ENCODE measurements at regions not wholly inside any gene's neighbourhood (a gene's known extent, or its start where the extent isn't known, plus 50 kb on each side); places are given as distances from the start of the nearest gene placed in this dataset.
"Not testable (repeated sequence)": the region's sequence is repeated elsewhere in the genome, so short reads cannot be mapped to it uniquely, and the experiment has no call there.

DNA sequence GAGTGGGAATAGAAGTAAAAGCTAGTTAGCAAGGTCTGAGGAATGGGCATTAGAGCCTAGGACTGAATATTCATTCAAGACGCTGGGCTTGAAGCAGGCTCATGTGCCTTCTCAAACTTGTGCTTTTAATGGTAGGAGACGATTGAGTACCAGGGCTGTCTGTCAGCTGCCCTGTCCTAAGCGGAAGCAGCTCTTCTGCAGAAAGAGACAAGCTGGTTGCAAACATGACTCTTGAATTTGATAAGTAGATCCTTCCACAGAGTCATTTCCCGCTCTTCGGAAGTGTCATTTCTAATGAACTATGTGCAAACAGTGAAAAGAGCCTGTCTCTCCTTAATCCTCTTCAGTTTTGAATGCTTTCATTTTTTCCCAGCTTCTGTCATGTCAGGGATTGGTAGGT lies 176.4 kb downstream of the TFAP2B start:
- DNase-seq (ENCODE audit: low spot score), result no peak

- no peak for DNase-seq (ENCODE audit: low spot score)
Measured at GRCh38 chr6:50998905-50999304, 180.2 kb downstream of the TFAP2B start.

DNA sequence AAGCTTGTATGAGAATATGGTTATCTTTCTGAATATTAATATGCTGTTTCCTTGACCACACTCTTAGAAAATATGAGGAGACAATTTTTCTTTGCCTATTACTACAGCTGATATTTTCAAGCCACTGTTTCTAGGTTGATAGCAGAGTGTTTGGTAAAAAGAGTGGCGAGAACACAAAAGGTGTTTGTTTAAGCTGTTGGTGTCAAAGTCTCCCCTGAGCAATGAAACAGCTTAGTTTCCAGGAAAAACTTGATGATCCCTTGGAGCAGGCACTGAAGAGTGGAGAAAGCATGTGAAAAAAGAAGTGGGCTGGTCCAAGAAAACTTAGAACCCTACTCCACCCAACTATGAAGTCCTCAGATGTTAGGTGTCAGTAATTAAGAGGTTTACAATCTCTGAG lies 182.7 kb downstream of the TFAP2B start:
- DNase-seq (ENCODE audit: low spot score), result no peak

DNA sequence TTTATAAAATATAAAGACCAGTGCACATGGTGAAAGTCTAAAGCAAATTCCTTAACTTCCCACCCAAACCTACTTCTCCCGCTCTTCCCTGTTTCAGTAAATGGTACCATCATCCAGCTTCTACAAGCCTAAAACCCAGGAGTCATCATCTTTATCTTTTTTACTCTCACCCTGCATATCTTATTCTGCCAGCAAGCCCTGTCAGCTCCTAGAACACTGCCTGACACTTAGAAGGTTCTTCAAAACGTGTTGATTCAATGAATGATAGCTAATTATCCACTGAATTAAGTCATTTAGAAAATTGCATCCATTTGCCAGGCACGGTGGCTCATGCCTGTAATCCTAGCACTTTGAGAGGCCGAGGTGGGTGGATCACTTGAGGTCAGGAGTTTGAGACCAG lies 185.7 kb downstream of the TFAP2B start:
- no peak for DNase-seq (ENCODE audit: low spot score)

GRCh38 chr6:51005779-51006178 lies 187.1 kb downstream of the TFAP2B start:
- DNase-seq (ENCODE audit: low spot score), result no peak

DNA sequence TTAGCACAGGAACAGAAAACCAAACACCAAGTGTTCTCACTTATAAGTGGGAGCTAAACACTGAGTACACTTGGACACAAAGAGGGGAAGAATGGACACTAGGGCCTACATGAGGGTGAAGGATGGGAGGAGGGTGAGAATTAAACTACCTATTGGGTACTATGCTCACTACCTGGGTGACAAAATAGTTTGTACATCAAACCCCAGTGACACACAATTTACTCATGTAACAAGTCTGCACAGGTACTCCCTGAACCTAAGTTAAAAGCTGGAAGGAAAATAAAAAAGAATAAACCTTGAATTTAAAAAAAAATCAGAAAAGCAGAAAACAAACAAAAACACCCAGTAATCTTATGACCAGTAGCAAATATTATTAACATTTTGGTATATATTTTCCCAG lies 188.6 kb downstream of the TFAP2B start:
- no peak for DNase-seq (ENCODE audit: low spot score)

- DNase-seq (ENCODE audit: low spot score), result not testable (repeated sequence)
Measured at GRCh38 chr6:51008693-51009092, 190.0 kb downstream of the TFAP2B start.

GRCh38 chr6:51013376-51013775 lies 194.7 kb downstream of the TFAP2B start:
- DNase-seq (ENCODE audit: low spot score), result no peak

DNA sequence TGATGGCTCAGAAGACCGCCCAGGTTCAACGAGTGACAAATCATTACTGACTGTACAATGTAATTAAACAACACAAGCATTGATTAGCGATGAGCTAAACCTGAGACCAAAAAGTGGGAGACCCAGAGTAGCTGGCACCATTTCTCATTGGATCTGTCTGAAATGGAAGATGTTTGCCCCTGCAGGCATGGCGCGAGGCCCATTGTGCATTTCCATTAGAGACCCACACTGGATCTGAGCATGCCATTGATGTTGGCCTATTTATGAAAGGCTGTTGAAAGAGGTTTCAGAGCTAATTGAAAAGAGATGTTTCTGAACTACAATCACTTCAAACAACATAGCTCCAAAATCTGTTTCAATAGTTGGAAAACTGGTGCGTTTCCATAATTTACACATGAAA lies 196.7 kb downstream of the TFAP2B start:
- no peak for DNase-seq (ENCODE audit: low spot score)

DNA sequence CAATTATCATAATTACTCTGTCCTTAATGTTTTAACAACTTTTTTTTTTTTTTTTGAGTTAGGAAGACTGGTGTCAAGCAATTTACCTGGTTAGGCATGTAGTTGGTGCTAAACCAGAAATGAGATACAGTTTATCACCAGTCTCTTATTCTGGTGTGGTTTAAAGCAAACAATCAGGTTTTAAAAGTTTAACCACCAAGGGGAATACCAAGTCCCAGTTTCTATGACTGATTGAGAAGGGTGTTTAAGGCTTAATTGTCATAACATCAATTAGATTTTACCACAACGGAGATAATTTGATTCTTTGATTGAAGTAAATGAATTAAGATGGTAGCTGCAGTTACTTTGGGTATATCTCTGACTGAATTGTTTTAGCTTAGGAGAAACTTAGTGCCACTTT lies 197.8 kb downstream of the TFAP2B start:
- no peak for DNase-seq (ENCODE audit: low spot score)

- DNase-seq (ENCODE audit: low spot score), result no peak
Measured at GRCh38 chr6:51019806-51020205, 201.1 kb downstream of the TFAP2B start.

GRCh38 chr6:51021171-51021570 lies 202.5 kb downstream of the TFAP2B start:
- DNase-seq (ENCODE audit: low spot score), result no peak

GRCh38 chr6:51024126-51024525 lies 205.5 kb downstream of the TFAP2B start:
- no peak for DNase-seq (ENCODE audit: low spot score)

- DNase-seq (ENCODE audit: low spot score), result peak; percentile 6
Measured at GRCh38 chr6:51025082-51025777, 206.6 kb downstream of the TFAP2B start.

GRCh38 chr6:51027283-51028065 lies 208.8 kb downstream of the TFAP2B start:
- DNase-seq (ENCODE audit: low spot score), result no peak

GRCh38 chr6:51028276-51028675 lies 209.6 kb downstream of the TFAP2B start:
- no peak for DNase-seq (ENCODE audit: low spot score)

DNA sequence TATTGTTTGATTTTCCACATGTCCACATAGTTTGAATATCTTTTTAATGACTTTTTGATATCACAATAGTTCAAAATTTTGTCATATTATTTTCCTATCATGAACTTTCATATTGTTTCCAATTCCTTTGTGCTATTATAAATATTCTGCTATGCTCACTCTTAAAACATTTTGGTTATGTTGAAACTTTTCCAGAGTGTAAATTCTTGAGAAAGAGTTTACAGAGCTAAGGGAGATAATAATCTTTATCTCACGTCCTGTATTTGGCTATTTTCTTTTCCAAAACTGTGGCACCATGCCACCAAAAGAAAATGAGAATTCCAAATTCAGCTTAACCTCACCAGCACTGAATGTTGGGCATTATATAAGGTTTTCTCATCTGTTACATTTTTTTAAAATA lies 210.9 kb downstream of the TFAP2B start:
- no peak for DNase-seq (ENCODE audit: low spot score)

DNA sequence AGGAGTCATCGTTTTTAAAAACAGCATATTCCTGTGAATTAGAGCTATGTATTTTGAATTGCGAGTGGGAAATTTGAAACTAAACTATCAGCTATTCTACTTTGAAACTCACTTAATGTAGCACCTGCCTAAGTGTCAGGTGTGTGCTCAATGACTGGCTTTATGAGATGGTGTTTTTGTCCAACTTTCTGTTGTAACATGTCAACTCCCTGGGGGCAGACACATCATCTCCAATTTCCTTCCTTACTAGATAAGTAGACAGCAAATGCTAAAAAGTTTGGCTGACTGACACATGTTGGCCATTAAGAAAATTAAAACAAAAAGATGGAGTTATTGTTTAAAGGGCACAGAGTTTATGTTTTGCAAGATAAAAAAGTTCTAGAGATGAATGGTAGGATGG lies 226.9 kb downstream of the TFAP2B start:
- no peak for DNase-seq (ENCODE audit: low spot score)

DNA sequence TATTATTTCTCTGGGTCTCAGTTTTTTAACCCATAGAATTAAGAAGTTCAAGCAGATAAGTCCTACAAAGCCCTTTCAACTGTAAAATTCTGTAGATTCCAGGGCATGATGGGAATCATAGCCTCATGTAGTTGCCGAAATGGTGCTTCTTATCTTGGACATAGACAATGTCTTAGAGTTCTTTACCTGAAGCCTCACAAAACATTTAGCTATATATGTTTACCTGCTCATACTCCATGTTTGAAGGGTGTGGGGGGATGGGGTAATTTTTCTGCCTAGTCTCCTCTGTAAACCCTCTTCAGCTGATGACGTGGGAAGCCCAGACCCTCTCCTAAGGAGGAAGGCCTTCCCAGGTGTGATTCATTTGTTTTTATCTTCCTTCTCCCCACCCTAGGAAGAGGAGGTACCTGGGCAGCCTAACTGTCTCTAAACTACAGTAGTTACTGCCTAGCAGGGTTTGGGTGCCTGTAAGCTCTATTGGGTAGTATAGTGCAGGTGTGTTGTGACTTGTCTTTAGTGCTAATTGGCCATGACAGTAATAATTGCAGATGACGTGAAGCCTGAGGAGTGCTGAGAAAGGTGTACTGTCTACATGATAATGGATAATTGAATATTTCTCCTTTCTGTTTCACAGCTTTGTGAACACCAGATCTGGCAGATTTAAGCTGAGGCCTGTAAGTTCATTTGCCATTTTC lies 230.8 kb downstream of the TFAP2B start:
- DNase-seq (ENCODE audit: low spot score), result no peak

GRCh38 chr6:51049983-51050877 lies 231.6 kb downstream of the TFAP2B start:
- no peak for DNase-seq (ENCODE audit: low spot score)

DNA sequence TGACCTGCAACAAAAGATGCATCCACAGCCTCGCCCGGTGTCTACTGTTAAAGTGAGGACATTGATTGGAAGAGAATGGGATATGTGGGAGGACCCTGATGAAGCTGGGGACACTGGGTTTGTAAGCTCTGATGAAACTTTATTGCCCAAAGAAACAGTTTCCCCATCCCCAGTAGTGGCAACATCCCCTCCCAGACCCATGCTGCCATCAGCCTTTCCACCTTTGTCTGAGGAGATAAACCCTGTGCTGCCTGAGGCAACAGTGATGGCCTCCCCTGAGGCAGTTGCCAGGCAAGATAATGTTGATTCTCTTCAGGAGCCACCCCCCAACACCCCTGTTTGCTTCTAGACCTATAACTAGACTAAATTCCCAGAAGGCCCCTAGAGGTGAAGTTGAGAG lies 234.0 kb downstream of the TFAP2B start:
- not testable (repeated sequence) for DNase-seq (ENCODE audit: low spot score)

DNA sequence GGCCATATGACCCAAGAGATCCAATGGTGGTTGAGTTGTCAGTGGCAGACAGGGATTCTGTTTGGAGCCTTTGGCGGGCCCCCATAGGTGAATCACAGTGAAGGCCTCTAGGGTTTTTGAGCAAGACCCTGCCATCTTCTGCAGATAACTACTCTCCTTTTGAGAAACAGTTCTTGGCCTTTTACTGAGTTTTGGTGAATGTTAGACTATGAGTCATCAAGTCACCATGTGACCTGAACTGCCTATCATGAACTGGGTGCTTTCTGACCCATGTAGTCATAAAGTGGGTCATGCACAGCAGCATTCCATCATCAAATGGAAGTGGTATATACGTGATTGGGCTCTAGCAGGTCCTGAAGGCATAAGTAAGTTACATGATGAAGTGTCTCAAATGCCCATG lies 236.6 kb downstream of the TFAP2B start:
- not testable (repeated sequence) for DNase-seq (ENCODE audit: low spot score)
